ENCODE measurements at regions not wholly inside any gene's neighbourhood (a gene's known extent, or its start where the extent isn't known, plus 50 kb on each side); places are given as distances from the start of the nearest gene placed in this dataset.
A peak's percentile ranks its signal among the peaks of the same experiment; 100 is the strongest.

- Histone ChIP-seq H3K36me3 (no peaks in the 10 kb centered on the region), H3K27me3 (no peaks in the 10 kb centered on the region), H3K9me3 (no peaks in the 10 kb centered on the region), H3K4me3 (ENCODE audit: low read depth in 1 of 2, low read length in 1 of 2) (no peak overlapping the region), H3K27ac (no peak overlapping the region), H3K4me1 (ENCODE audit: control insufficient read depth in 1 of 2, insufficient read depth in 1 of 2, low read depth in 1 of 2, low read length in 1 of 2) (no peaks in the 10 kb centered on the region)
- no peak for TF ChIP-seq CTCF (IDR thresholded peaks at IDR 0.05)
These were observed 158.2 kb upstream of the ANKRD28 start for GRCh38 chr3:15955968-15956367.

- Histone ChIP-seq H3K36me3 (no peaks in the 10 kb centered on the region), H3K4me3 (ENCODE audit: low read depth in 1 of 2, low read length in 1 of 2) (no peak overlapping the region), H3K9me3 (no peaks in the 10 kb centered on the region), H3K27ac (no peak overlapping the region), H3K4me1 (ENCODE audit: control insufficient read depth in 1 of 2, insufficient read depth in 1 of 2, low read depth in 1 of 2, low read length in 1 of 2) (peaks cover 0 to 2% of the 10 kb centered on the region in 2 experiments), H3K27me3 (no peaks in the 10 kb centered on the region)
- TF ChIP-seq CTCF (IDR thresholded peaks at IDR 0.05) = no peak
These were observed 161.1 kb upstream of the ANKRD28 start for GRCh38 chr3:15958692-15959433.

GRCh38 chr3:15959434-15959811, 161.6 kb upstream of the ANKRD28 start:
- Histone ChIP-seq H3K4me1 (ENCODE audit: control insufficient read depth in 1 of 2, insufficient read depth in 1 of 2, low read depth in 1 of 2, low read length in 1 of 2) (peaks cover 3 to 7% of the 10 kb centered on the region in 2 experiments), H3K9me3 (no peaks in the 10 kb centered on the region), H3K4me3 (ENCODE audit: low read depth in 1 of 2, low read length in 1 of 2) (no peak overlapping the region), H3K27me3 (no peaks in the 10 kb centered on the region), H3K36me3 (no peaks in the 10 kb centered on the region), H3K27ac (no peak overlapping the region)
- TF ChIP-seq CTCF (IDR thresholded peaks at IDR 0.05) = no peak

- peak overlapping the region; percentile 44 for H3K27ac ChIP-seq
- H3K4me1 ChIP-seq (ENCODE audit: control insufficient read depth in 1 of 2, insufficient read depth in 1 of 2, low read depth in 1 of 2, low read length in 1 of 2) = peaks cover 12 to 20% of the 10 kb centered on the region in 2 experiments
- no peaks in the 10 kb centered on the region for H3K36me3 ChIP-seq
- no peak for TF ChIP-seq CTCF (IDR thresholded peaks at IDR 0.05)
- no peaks in the 10 kb centered on the region for H3K27me3 ChIP-seq
- H3K4me3 ChIP-seq (ENCODE audit: low read depth in 1 of 2, low read length in 1 of 2) = peak overlapping the region in 1 of 2 experiments; percentile 36
- no peaks in the 10 kb centered on the region for H3K9me3 ChIP-seq
These were observed 167.0 kb upstream of the ANKRD28 start for GRCh38 chr3:15964605-15965442.

- Histone ChIP-seq H3K4me1 (ENCODE audit: control insufficient read depth in 1 of 2, insufficient read depth in 1 of 2, low read depth in 1 of 2, low read length in 1 of 2) (peaks cover 12 to 20% of the 10 kb centered on the region in 2 experiments), H3K36me3 (no peaks in the 10 kb centered on the region), H3K27ac (no peak overlapping the region), H3K9me3 (no peaks in the 10 kb centered on the region), H3K4me3 (ENCODE audit: low read depth in 1 of 2, low read length in 1 of 2) (no peak overlapping the region), H3K27me3 (no peaks in the 10 kb centered on the region)
- TF ChIP-seq CTCF (IDR thresholded peaks at IDR 0.05) = no peak
These were observed 169.8 kb upstream of the ANKRD28 start for GRCh38 chr3:15967577-15967976.

Data from neutrophil (primary cell).